ENCODE measurements at regions not wholly inside any gene's neighbourhood (a gene's known extent, or its start where the extent isn't known, plus 50 kb on each side); places are given as distances from the start of the nearest gene placed in this dataset.

DNA sequence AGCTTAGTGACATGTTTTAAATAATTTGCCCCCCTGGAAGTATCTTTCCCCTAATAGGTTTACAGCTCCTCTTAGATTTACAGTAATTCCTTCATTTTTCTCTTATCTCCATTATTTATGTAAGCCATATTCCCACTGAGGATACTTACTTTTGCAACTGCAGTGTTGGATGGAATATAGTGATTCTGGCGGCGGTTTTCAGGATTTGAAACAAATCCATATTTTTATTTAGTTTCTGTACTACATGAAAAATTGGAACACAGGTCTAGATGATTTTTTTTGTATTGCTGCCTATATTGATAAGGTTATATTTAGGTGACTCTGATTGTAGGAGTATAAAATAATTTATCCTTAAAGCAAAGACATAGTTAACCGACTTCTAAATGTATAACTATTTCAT lies 391.6 kb upstream of the SUCLG2 start:
- TF ChIP-seq MYC (IDR thresholded peaks at IDR 0.05; ENCODE audit: low read depth, low read length) = no peak
- TF ChIP-seq, protein P1, sequence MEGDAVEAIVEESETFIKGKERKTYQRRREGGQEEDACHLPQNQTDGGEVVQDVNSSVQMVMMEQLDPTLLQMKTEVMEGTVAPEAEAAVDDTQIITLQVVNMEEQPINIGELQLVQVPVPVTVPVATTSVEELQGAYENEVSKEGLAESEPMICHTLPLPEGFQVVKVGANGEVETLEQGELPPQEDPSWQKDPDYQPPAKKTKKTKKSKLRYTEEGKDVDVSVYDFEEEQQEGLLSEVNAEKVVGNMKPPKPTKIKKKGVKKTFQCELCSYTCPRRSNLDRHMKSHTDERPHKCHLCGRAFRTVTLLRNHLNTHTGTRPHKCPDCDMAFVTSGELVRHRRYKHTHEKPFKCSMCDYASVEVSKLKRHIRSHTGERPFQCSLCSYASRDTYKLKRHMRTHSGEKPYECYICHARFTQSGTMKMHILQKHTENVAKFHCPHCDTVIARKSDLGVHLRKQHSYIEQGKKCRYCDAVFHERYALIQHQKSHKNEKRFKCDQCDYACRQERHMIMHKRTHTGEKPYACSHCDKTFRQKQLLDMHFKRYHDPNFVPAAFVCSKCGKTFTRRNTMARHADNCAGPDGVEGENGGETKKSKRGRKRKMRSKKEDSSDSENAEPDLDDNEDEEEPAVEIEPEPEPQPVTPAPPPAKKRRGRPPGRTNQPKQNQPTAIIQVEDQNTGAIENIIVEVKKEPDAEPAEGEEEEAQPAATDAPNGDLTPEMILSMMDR (IDR thresholded peaks at IDR 0.05; ENCODE audit: low read depth, low read length) = no peak
- TF ChIP-seq, protein P2, sequence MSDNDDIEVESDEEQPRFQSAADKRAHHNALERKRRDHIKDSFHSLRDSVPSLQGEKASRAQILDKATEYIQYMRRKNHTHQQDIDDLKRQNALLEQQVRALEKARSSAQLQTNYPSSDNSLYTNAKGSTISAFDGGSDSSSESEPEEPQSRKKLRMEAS (IDR thresholded peaks at IDR 0.05; ENCODE audit: low read depth, low read length) = no peak
- TF ChIP-seq POLR2A (IDR thresholded peaks at IDR 0.05; ENCODE audit: extremely low read depth, insufficient read length) = no peak
- no peak overlapping the region for H3K4me3 ChIP-seq (ENCODE audit: low read depth, low read length)

DNA sequence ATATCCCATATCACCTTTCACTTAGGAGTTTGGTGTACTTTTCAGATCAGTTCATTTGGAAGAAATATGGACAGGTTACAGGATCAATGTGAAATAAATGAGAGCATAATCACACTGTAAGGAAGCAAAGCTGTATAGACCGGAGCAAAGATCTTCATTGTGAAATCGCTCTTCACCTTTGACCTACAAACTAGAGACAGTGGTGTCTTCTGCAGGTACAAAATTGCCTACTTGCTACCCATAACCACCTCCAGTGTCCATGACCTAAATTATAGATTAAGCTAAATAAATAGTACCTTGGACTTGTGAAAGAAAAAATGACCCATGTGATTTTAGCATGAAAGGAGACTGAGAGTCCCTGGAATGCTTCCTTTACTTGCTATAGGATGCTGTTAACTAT lies 379.5 kb upstream of the SUCLG2 start:
- TF ChIP-seq MYC (IDR thresholded peaks at IDR 0.05; ENCODE audit: low read depth, low read length) (no peak), POLR2A (IDR thresholded peaks at IDR 0.05; ENCODE audit: extremely low read depth, insufficient read length) (no peak)
- TF ChIP-seq, protein P2 (IDR thresholded peaks at IDR 0.05; ENCODE audit: low read depth, low read length) = no peak
- TF ChIP-seq, protein P1 (IDR thresholded peaks at IDR 0.05; ENCODE audit: low read depth, low read length) = no peak
- no peak for DNase-seq (ENCODE audit: low read depth)
- H3K4me3 ChIP-seq (ENCODE audit: low read depth, low read length) = no peak overlapping the region

More for the DNA sequence above, 391.6 kb upstream of the SUCLG2 start:
- DNase-seq (ENCODE audit: low read depth) = no peak

DNA sequence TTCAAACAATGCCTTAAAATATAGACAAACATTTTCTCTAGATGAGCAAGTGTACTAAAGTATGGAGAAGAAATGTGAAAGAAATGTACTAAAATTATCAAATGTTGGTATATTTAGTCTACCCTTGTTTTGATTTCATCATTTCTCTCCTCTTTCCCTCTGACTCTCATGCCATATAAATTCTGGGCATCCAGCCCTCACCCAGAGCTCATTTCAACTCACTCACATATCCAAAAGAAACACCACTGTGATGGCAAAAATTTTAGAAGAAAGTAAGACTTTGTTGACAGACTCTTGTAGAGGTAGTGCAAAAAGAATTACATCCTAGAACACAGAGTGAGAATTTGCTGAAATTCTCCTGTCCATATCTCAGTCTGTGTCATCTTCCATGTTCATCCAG lies 377.8 kb upstream of the SUCLG2 start:
- TF ChIP-seq MYC (IDR thresholded peaks at IDR 0.05; ENCODE audit: low read depth, low read length) = no peak
- no peak for TF ChIP-seq POLR2A (IDR thresholded peaks at IDR 0.05; ENCODE audit: extremely low read depth, insufficient read length)
- TF ChIP-seq, protein P1 (IDR thresholded peaks at IDR 0.05; ENCODE audit: low read depth, low read length) = no peak
- TF ChIP-seq, protein P2 (IDR thresholded peaks at IDR 0.05; ENCODE audit: low read depth, low read length) = no peak
- no peak for DNase-seq (ENCODE audit: low read depth)
- H3K4me3 ChIP-seq (ENCODE audit: low read depth, low read length) = no peak overlapping the region

- no peak overlapping the region for H3K4me3 ChIP-seq (ENCODE audit: low read depth, low read length)
- DNase-seq (ENCODE audit: low read depth) = no peak
- TF ChIP-seq MYC (IDR thresholded peaks at IDR 0.05; ENCODE audit: low read depth, low read length) (no peak), POLR2A (IDR thresholded peaks at IDR 0.05; ENCODE audit: extremely low read depth, insufficient read length) (no peak)
- TF ChIP-seq, protein P2 (IDR thresholded peaks at IDR 0.05; ENCODE audit: low read depth, low read length) = no peak
- TF ChIP-seq, protein P1 (IDR thresholded peaks at IDR 0.05; ENCODE audit: low read depth, low read length) = no peak
Measured at GRCh38 chr3:68025189-68025588, 370.8 kb upstream of the SUCLG2 start.

GRCh38 chr3:68019876-68020275 lies 365.5 kb upstream of the SUCLG2 start:
- no peak for TF ChIP-seq MYC (IDR thresholded peaks at IDR 0.05; ENCODE audit: low read depth, low read length)
- TF ChIP-seq, protein P1 (IDR thresholded peaks at IDR 0.05; ENCODE audit: low read depth, low read length) = no peak
- TF ChIP-seq, protein P2 (IDR thresholded peaks at IDR 0.05; ENCODE audit: low read depth, low read length) = no peak
- no peak for TF ChIP-seq POLR2A (IDR thresholded peaks at IDR 0.05; ENCODE audit: extremely low read depth, insufficient read length)
- DNase-seq (ENCODE audit: low read depth) = no peak
- H3K4me3 ChIP-seq (ENCODE audit: low read depth, low read length) = no peak overlapping the region

Measured in NB4 (cell line).